HT1080 (cell line): ENCODE measurements at regions not wholly inside any gene's neighbourhood (a gene's known extent, or its start where the extent isn't known, plus 50 kb on each side); places are given as distances from the start of the nearest gene placed in this dataset.
"Not testable (repeated sequence)": the region's sequence is repeated elsewhere in the genome, so short reads cannot be mapped to it uniquely, and the experiment has no call there.

Experiments used
- DNase-seq: peaks from one replicate; pipeline ENCODE4 v3.0.0-alpha.2; 2015; ENCODE audit warnings: low read depth

GRCh38 chr10:46095943-46096342, 49.9 kb upstream of the MSMB start:
- DNase-seq = not testable (repeated sequence)

GRCh38 chr10:46096446-46096845, 50.4 kb upstream of the MSMB start:
- peak; percentile 40 for DNase-seq

GRCh38 chr10:46096909-46097575, 51.0 kb upstream of the MSMB start:
- peak; percentile 23 for DNase-seq

GRCh38 chr10:46097576-46098317, 51.7 kb upstream of the MSMB start:
- no peak for DNase-seq

GRCh38 chr10:46098386-46098785, 52.3 kb upstream of the MSMB start:
- no peak for DNase-seq

- not testable (repeated sequence) for DNase-seq
Observed at GRCh38 chr10:46098925-46099324, 52.9 kb upstream of the MSMB start.

- DNase-seq = no peak
Observed at GRCh38 chr10:46104071-46104585, 58.1 kb upstream of the MSMB start.

- DNase-seq = not testable (repeated sequence)
Observed at GRCh38 chr10:46105416-46105815, 59.3 kb upstream of the MSMB start.

GRCh38 chr10:46105856-46106409, 59.9 kb upstream of the MSMB start:
- not testable (repeated sequence) for DNase-seq

- peak; percentile 58 for DNase-seq
Observed at GRCh38 chr10:46106410-46107255, 60.6 kb upstream of the MSMB start.

- not testable (repeated sequence) for DNase-seq
Observed at GRCh38 chr10:46108158-46108499, 62.1 kb upstream of the MSMB start.

GRCh38 chr10:46154271-46154670, 108.2 kb upstream of the MSMB start:
- DNase-seq = not testable (repeated sequence)

GRCh38 chr10:46154683-46155082, 108.6 kb upstream of the MSMB start:
- not testable (repeated sequence) for DNase-seq

- DNase-seq = not testable (repeated sequence)
Observed at GRCh38 chr10:46156866-46157265, 110.8 kb upstream of the MSMB start.

- no peak for DNase-seq
Observed at GRCh38 chr10:46169736-46170135, 117.1 kb upstream of the ANTXRL start.

GRCh38 chr10:46170789-46171188, 116.0 kb upstream of the ANTXRL start:
- no peak for DNase-seq

GRCh38 chr10:46171661-46172060, 115.1 kb upstream of the ANTXRL start:
- no peak for DNase-seq

- DNase-seq = no peak
Observed at GRCh38 chr10:46175296-46175695, 111.5 kb upstream of the ANTXRL start.

GRCh38 chr10:46175831-46176230, 111.0 kb upstream of the ANTXRL start:
- no peak for DNase-seq

GRCh38 chr10:46187431-46187830, 99.4 kb upstream of the ANTXRL start:
- not testable (repeated sequence) for DNase-seq

- DNase-seq = no peak
Observed at GRCh38 chr10:46197050-46197449, 89.7 kb upstream of the ANTXRL start.

GRCh38 chr10:46198516-46198915, 88.3 kb upstream of the ANTXRL start:
- no peak for DNase-seq
